ENCODE measurements at regions not wholly inside any gene's neighbourhood (a gene's known extent, or its start where the extent isn't known, plus 50 kb on each side); places are given as distances from the start of the nearest gene placed in this dataset.

- TF ChIP-seq CTCF (IDR thresholded peaks at IDR 0.05) (no peak), EZH2 (IDR thresholded peaks at IDR 0.05) (no peak), EZH2phosphoT487 (IDR thresholded peaks at IDR 0.05) (no peak)
Measured at GRCh38 chr2:16738361-16739225, 73.0 kb upstream of the CYRIA start.

Measured in neural progenitor cell (in vitro differentiated cells).